Tibial artery (tissue), 4 donors: ENCODE measurements at regions not wholly inside any gene's neighbourhood (a gene's known extent, or its start where the extent isn't known, plus 50 kb on each side); places are given as distances from the start of the nearest gene placed in this dataset.

Experiments
- DNase-seq, 2 donors: peaks; one replicate each; pipeline ENCODE4 v3.0.0-alpha.2; 2019
- H3K27ac ChIP-seq, 2 donors: fragments of 200-600 bp; sonication (generic) in 1 of 2; 1 replicate in 1 of 2; 2 replicates in 1 of 2; pipeline ENCODE4 v1.5.1; 2018 to 2019; ENCODE audit warnings: mild to moderate bottlenecking in 1 of 2
- H3K27me3 ChIP-seq, 2 donors: fragments of 200-600 bp; sonication (generic) in 1 of 2; one replicate each; pipeline versions ENCODE4 v1.5.1 to v1.6.0; 2016 to 2019
- H3K36me3 ChIP-seq, 3 donors: fragments of 200-600 bp; sonication (generic) in 2 of 3; one replicate each; pipeline ENCODE4 v1.5.1; 2016 to 2019; ENCODE audit warnings: mild to moderate bottlenecking in 2 of 3
- H3K4me1 ChIP-seq, 4 donors: fragments of 200-600 bp; sonication (generic) in 2 of 4; 1 replicate in 3 of 4; 2 replicates in 1 of 4; pipeline ENCODE4 v1.5.1; 2016 to 2019
- H3K4me3 ChIP-seq, 2 donors: fragments of 200-600 bp; sonication (generic) in 1 of 2; 1 replicate in 1 of 2; 2 replicates in 1 of 2; pipeline ENCODE4 v1.5.1; 2018 to 2019; ENCODE audit warnings: mild to moderate bottlenecking in 2 of 2
- H3K9me3 ChIP-seq, 3 donors: fragments of 200-600 bp; sonication (generic) in 1 of 3; one replicate each; pipeline ENCODE4 v1.5.1; 2016 to 2019
- intact Hi-C: fragments of 100-400 bp; cut with DNase I; formaldehyde crosslinking; loops from one replicate; pipeline ENCODE4 v1.15.0; 2023; ENCODE audit warnings: low total_unique reads
- TF ChIP-seq, protein P1 (sequence below), 2 experiments: fragments of 200-600 bp in 1 of 2; fragments of 450-650 bp in 1 of 2; IDR thresholded peaks; one replicate each; pipeline ENCODE4 v1.5.1; 2017 to 2019; ENCODE audit warnings: antibody characterized with exemption in 2 of 2, mild to moderate bottlenecking in 1 of 2, moderate library complexity in 1 of 2

- H3K36me3 ChIP-seq = no peaks in the 10 kb centered on the region
- no peaks in the 10 kb centered on the region for H3K9me3 ChIP-seq
- DNase-seq = no peak
- TF ChIP-seq, protein P1, sequence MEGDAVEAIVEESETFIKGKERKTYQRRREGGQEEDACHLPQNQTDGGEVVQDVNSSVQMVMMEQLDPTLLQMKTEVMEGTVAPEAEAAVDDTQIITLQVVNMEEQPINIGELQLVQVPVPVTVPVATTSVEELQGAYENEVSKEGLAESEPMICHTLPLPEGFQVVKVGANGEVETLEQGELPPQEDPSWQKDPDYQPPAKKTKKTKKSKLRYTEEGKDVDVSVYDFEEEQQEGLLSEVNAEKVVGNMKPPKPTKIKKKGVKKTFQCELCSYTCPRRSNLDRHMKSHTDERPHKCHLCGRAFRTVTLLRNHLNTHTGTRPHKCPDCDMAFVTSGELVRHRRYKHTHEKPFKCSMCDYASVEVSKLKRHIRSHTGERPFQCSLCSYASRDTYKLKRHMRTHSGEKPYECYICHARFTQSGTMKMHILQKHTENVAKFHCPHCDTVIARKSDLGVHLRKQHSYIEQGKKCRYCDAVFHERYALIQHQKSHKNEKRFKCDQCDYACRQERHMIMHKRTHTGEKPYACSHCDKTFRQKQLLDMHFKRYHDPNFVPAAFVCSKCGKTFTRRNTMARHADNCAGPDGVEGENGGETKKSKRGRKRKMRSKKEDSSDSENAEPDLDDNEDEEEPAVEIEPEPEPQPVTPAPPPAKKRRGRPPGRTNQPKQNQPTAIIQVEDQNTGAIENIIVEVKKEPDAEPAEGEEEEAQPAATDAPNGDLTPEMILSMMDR (IDR thresholded peaks at IDR 0.05) = no peak
- H3K4me3 ChIP-seq = no peak overlapping the region
- no peaks in the 10 kb centered on the region for H3K27me3 ChIP-seq
- H3K4me1 ChIP-seq = peaks cover 0 to 21% (median 17%) of the 10 kb centered on the region in 4 donors
- no peak overlapping the region for H3K27ac ChIP-seq
- intact Hi-C loops = no loop called here
Measured at GRCh38 chr20:1798982-1799381, 96.2 kb upstream of the SIRPA start.

GRCh38 chr20:1793821-1794220 is 101.4 kb upstream of the SIRPA start:
- DNase-seq = no peak
- intact Hi-C loops = no loop called here
- TF ChIP-seq, protein P1 (IDR thresholded peaks at IDR 0.05) = no peak
- H3K27me3 ChIP-seq = peaks cover 0 to 3% of the 10 kb centered on the region in 2 donors
- H3K9me3 ChIP-seq = no peaks in the 10 kb centered on the region
- no peak overlapping the region for H3K27ac ChIP-seq
- no peak overlapping the region for H3K4me3 ChIP-seq
- H3K4me1 ChIP-seq = no peaks in the 10 kb centered on the region
- no peaks in the 10 kb centered on the region for H3K36me3 ChIP-seq

DNA sequence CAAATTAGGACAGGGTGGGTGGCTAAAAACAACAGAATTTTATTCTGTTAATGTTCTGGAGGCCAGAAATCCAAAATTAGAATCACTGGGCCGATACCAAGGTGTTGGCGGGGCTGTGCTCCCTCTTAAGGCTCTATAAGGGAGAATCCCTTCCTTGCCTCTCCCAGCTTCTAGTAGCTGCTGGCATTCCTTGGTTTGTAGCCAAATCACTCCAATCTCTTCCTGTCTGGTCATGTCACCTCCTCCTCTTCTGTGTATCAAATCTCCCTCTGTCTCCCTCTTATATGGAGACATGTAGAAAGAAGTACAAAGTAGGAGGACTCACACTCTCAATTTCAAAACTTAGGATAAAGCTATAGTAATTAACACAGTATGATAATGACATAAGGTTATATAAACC is 102.9 kb upstream of the SIRPA start:
- DNase-seq = no peak
- Histone ChIP-seq H3K4me3 (no peak overlapping the region), H3K27me3 (peaks cover 0 to 3% of the 10 kb centered on the region in 2 donors), H3K27ac (no peak overlapping the region), H3K4me1 (no peaks in the 10 kb centered on the region), H3K36me3 (no peaks in the 10 kb centered on the region), H3K9me3 (no peaks in the 10 kb centered on the region)
- TF ChIP-seq, protein P1 (IDR thresholded peaks at IDR 0.05) = no peak
- intact Hi-C loops = no loop called here

- Histone ChIP-seq H3K4me1 (no peaks in the 10 kb centered on the region), H3K36me3 (no peaks in the 10 kb centered on the region), H3K27me3 (peaks cover 0 to 9% of the 10 kb centered on the region in 2 donors), H3K4me3 (no peak overlapping the region), H3K27ac (no peak overlapping the region), H3K9me3 (no peaks in the 10 kb centered on the region)
- no peak for DNase-seq
- TF ChIP-seq, protein P1 (IDR thresholded peaks at IDR 0.05) = no peak
- intact Hi-C loops = no loop called here
Measured at GRCh38 chr20:1790386-1790785, 104.8 kb upstream of the SIRPA start.

DNA sequence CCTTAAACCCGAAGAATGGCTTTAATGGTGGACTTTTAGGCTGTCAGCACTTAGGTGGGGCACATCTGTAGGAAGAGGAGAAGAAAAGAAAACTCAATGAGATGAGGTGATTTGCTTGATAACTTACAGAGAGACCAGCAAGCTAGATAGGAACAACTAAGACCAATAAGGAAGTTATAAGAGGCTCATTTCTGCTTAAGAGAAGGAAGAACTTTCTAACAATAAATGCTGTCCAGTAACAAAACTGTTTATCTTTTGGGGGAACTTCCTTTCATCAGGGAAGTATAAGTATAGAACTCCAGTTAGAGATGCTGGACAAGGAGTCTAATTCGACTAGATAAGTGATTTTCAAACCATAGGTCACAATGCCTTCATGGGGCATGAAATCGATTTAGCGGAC is 107.2 kb upstream of the SIRPA start:
- intact Hi-C loops = no loop called here
- Histone ChIP-seq H3K4me3 (no peak overlapping the region), H3K27me3 (peaks cover 0 to 17% of the 10 kb centered on the region in 2 donors), H3K36me3 (no peaks in the 10 kb centered on the region), H3K27ac (no peak overlapping the region), H3K4me1 (no peaks in the 10 kb centered on the region), H3K9me3 (no peaks in the 10 kb centered on the region)
- TF ChIP-seq, protein P1 (IDR thresholded peaks at IDR 0.05) = no peak
- DNase-seq = no peak

DNA sequence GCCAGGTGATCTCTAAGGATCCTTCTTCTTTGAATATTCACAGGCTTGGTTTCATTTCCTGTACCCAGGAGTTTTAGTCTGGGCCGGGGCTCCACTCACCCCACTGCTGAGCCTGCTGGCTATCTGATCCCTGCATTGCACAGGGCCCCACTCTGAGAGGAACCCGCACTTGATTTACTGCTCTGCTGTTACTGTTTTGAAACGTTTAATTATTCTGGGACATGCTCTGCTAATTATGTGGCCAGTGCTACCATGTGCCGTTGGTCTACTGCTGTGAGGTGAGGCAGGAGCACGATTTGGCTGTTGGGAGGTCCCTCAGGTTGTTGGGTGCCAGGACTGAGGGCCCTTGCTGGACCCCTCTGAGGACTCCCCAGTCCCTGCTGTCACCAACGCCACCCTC is 108.7 kb upstream of the SIRPA start:
- no peak for DNase-seq
- Histone ChIP-seq H3K27ac (no peak overlapping the region), H3K36me3 (no peaks in the 10 kb centered on the region), H3K4me1 (no peaks in the 10 kb centered on the region), H3K4me3 (no peak overlapping the region), H3K27me3 (peaks cover 0 to 29% of the 10 kb centered on the region in 2 donors), H3K9me3 (no peaks in the 10 kb centered on the region)
- intact Hi-C loops = no loop called here
- TF ChIP-seq, protein P1 (IDR thresholded peaks at IDR 0.05) = no peak
